MV-4-11 (cell line): ENCODE measurements at regions not wholly inside any gene's neighbourhood (a gene's known extent, or its start where the extent isn't known, plus 50 kb on each side); places are given as distances from the start of the nearest gene placed in this dataset.

Source experiments
- DNase-seq: peaks from one replicate; lab custom pipeline; 2025; lab: John Stamatoyannopoulos, UW

DNA sequence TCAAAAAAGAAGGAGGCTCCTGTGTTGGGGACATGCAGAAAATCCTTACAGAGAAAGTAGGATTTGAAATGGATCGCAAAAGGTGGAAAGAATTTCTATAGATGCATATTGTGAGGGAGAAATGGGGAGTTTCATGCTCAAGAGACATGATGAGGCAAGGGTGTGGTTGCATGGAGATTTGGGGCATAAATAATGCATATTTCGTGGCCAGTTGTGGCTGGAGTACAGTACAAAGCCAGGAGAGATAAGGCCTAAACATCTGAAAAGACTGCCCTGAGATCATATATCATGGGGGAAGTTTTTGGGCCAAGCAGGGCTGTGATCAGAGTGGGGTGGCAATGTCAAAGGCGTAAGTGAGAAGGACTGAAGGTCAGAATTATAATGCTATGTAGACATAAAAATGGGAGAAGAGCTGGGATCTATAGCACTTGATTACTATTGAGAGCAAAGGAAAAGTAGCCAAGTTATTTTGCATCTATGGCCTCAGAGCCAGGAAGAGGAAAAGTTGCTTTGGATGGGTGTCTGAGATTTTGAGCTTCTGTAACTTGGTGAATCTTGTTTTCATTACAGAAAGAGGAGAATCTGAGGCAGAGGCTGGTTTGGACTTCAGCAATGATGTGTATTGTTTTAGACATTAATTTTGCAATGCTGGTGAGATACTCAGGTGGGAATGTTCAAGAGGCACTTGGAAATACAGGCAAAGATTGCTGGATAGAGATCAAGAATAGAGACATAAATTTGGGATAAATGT lies 166.6 kb downstream of the INHBA start:
- DNase-seq = no peak

GRCh38 chr7:41529831-41530230 lies 173.1 kb downstream of the INHBA start:
- no peak for DNase-seq

DNA sequence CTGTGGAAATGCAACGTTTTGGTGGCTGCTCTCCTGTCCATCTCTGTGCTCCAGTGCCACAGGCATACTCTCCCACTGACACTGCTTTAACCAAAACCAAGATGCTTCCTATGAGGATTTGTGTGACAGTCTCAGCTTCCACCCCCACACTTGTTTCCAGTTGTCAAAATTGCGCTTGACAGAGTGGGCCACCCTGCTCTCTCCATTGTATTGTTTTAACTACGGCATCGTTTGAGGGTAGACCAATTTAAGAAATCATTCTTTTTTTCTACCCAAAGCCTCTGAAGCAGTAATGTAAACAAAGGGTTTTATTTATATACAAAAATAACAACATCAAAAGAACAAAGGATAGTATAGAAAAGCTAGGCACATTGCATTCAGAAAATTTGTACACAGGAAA lies 178.0 kb downstream of the INHBA start:
- DNase-seq = no peak

GRCh38 chr7:41520445-41520844 lies 182.4 kb downstream of the INHBA start:
- no peak for DNase-seq

- no peak for DNase-seq
Measured at GRCh38 chr7:41517771-41518170, 185.1 kb downstream of the INHBA start.

- DNase-seq = no peak
Measured at GRCh38 chr7:41508755-41509154, 194.1 kb downstream of the INHBA start.

GRCh38 chr7:41507686-41508268 lies 195.1 kb downstream of the INHBA start:
- no peak for DNase-seq

DNA sequence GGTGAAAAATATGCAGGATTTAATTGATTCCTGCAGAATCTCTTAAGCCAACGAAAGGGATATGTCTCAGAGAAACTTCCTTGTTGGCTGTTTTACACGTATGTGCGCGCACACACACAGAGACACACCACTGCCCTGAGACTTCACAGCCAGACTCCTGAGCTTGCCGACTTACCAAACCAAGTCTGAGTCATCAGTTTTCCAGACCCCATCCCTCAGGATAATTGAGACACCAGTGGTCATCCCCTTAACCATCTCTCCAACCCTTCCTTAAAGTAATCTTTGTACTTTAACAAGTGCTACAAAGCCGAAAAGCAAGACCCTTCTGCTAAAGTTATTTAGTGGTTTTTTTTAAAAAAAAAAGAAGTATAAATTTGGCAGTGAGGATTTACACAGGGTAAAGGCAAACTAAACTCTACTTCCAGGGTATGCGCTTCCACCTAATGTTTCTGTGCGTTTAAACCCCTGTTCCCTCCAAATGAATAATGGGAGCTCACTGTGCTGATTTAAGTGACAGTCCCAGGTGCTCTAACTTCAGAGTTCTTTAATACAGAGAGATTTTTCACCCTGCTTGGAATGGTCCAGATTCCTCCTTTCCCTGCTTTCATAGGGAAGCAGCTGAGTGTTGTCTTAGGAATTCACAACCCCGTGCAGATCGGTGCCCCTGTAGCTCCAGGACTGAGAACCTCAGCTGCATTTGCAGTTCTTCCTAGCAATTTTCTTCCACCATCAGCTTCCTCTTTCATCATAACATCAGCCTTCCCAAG lies 198.5 kb downstream of the INHBA start:
- no peak for DNase-seq

DNA sequence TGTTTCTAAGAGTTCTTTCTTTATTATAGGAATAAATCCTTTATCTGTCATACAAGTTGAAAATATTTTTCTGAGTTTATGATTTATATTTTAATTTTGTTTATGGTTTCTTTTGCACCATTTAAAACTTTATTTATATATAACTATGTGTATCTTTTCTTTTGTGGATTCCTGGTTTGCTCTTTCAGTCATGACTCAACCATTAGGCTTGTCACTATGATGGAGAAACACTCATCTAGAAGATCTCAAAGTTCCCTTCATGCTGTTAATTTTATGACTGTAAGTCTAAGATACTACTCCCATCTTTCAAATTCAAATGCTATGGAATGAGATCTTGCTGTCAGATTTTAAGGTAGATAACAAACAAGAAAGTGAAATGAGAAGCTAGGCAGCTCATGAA lies 199.5 kb downstream of the INHBA start:
- no peak for DNase-seq

DNA sequence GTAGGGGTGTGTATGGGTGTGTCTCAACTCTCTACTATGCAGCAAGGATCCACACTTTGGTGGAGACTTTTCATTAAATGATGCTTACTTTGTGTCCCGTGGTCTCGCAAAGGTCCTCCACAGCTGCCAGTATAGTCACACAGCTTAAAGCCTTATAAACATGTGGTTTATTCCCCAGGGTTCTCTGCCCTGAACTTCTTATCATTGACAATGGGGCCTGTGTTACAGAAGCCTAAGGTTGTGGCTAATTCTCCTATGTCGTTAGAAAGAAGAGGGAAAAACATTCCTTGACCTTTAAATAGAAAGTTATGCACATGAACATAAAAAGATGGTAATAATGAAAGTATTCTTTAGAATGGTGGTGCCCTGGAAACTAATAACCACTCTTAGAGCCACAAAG lies 201.4 kb downstream of the INHBA start:
- DNase-seq = no peak

- no peak for DNase-seq
Measured at GRCh38 chr7:41501006-41501405, 201.9 kb downstream of the INHBA start.

- no peak for DNase-seq
Measured at GRCh38 chr7:41492603-41493002, 210.3 kb downstream of the INHBA start.

GRCh38 chr7:41491883-41492471 lies 210.9 kb downstream of the INHBA start:
- DNase-seq = no peak

GRCh38 chr7:41491308-41491707 lies 211.6 kb downstream of the INHBA start:
- no peak for DNase-seq

- DNase-seq = no peak
Measured at GRCh38 chr7:41489885-41490284, 213.0 kb downstream of the INHBA start.

- DNase-seq = no peak
Measured at GRCh38 chr7:41487229-41487940, 215.5 kb downstream of the INHBA start.

DNA sequence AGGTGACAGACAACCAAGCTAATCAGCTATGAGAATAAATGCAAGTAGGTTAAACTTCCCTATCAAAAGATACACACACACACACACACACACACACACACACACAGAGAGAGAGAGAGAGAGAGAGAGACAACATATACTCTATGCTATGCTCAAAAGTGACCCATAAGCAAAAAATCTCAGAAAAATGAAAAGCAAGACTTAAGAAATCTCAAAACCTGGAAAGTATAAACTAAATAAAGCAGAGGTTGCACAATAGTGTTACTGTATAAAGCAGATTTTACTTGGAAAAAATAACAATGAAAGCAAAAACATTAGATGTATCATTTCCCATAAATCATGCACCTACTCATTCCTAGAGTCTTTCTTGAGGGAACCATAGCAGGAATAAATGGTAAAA lies 221.5 kb downstream of the INHBA start:
- DNase-seq = no peak

DNA sequence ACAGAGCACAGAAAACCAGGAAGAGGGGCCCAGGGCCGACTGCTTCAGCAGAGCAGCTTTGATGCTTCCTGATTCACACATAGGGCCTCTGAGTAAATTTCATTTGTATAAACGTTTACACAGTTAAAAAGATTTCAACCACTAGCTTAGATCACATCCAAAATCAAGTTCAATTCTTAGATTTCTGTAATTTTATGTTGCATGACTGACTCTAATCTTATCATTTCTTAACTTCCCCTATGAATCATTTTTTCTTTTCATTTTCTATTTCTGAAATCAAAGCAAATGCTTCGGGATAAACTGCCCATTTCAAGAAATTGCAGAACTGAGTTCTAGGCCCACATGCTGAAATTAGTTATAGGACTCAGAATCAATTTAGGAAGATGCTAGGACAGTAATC lies 224.7 kb downstream of the INHBA start:
- DNase-seq = peak; percentile 68

DNA sequence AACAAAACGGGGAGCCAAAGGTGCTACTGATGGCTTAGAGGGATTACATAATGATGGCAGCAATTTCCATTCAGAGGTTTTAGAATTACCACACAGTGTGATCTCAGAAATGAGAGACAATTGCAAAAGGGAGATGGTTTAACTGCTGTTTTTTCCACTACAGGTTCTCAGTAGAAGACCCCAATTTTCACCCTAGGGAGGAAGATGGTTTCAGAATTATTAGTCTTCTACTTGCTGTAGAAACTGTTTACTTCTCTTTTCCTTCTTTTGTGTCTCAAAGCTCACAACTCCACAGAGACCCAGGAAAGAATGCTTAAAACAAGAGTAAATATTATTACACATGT lies 226.5 kb downstream of the INHBA start:
- DNase-seq = peak; percentile 70

DNA sequence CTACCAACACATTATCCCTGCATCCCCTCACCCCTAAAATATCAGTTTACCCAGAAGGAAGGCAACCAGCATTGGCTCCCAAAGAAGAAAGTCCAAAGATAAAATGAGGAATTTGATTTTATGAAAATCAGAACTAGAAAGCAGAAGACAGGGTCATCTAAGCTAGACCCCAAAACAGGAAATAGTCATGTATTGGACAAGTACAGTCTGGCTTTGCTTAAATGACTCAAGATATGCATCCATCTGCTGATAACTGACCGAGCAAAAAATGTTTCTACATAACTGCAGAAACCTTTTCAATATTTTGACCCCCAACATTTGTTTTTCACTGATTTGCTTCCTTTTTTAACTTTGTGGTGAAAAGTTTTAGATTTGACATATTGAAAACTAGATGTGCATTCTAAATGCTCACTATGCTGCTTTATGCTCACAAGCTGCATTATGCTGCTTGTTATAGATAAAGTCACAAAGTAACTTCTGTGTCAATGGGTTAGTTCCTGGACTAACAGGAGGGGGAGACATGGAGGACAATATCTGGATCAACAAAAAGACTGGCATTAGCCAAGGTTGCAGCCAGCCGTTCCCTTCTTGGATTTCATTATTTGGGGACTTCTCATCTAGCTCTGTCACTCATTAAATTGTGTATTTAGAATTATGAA lies 227.0 kb downstream of the INHBA start:
- peak; percentile 68 for DNase-seq

- no peak for DNase-seq
Measured at GRCh38 chr7:41472427-41473125, 230.3 kb downstream of the INHBA start.
